Sigmoid colon (tissue), 6 donors: ENCODE measurements at regions not wholly inside any gene's neighbourhood (a gene's known extent, or its start where the extent isn't known, plus 50 kb on each side); places are given as distances from the start of the nearest gene placed in this dataset.

Source experiments
- DNase-seq: peaks from one replicate; pipeline ENCODE4 v3.0.0-alpha.2; 2019
- H3K27ac ChIP-seq, 4 donors: fragments of 200-600 bp; sonication (generic); one replicate each; pipeline ENCODE4 v1.5.1; 2016 to 2019; ENCODE audit warnings: mild to moderate bottlenecking in 1 of 4
- H3K27me3 ChIP-seq, 3 donors: fragments of 200-600 bp; sonication (generic); one replicate each; pipeline ENCODE4 v1.5.1; 2019; ENCODE audit warnings: mild to moderate bottlenecking in 1 of 3
- H3K36me3 ChIP-seq, 4 donors: fragments of 200-600 bp; sonication (generic); one replicate each; pipeline ENCODE4 v1.5.1; 2016 to 2019
- H3K4me1 ChIP-seq, 4 donors: fragments of 200-600 bp; sonication (generic); one replicate each; pipeline ENCODE4 v1.5.1; 2017 to 2019
- H3K4me3 ChIP-seq, 4 donors: fragments of 200-600 bp; sonication (generic); one replicate each; pipeline ENCODE4 v1.5.1; 2017 to 2019; ENCODE audit warnings: mild to moderate bottlenecking in 2 of 4, moderate library complexity in 1 of 4
- H3K9me3 ChIP-seq, 4 donors: fragments of 200-600 bp in 3 of 4; sonication (generic) in 3 of 4; one replicate each; pipeline versions ENCODE4 v1.5.1 to v1.6.1; 2013 to 2019
- CTCF ChIP-seq, 4 experiments: fragments of 450-650 bp in 3 of 4; fragments of 200-600 bp in 1 of 4; IDR thresholded peaks; one replicate each; pipeline ENCODE4 v1.5.1; 2016 to 2019; ENCODE audit warnings: antibody characterized with exemption in 4 of 4, mild to moderate bottlenecking in 3 of 4, moderate library complexity in 2 of 4
- EP300 ChIP-seq, 4 donors: sonication (generic); formaldehyde crosslinking; IDR thresholded peaks; one replicate each; pipeline ENCODE4 v1.6.1; 2017; ENCODE audit warnings: antibody characterized with exemption in 4 of 4
- POLR2A ChIP-seq, 2 donors: fragments of 450-650 bp; IDR thresholded peaks; one replicate each; pipeline ENCODE4 v1.6.1; 2016; ENCODE audit warnings: antibody characterized with exemption in 2 of 2, mild to moderate bottlenecking in 2 of 2, moderate library complexity in 2 of 2
- POLR2AphosphoS5 ChIP-seq, 4 donors: sonication (generic); formaldehyde crosslinking; IDR thresholded peaks; one replicate each; pipeline ENCODE4 v1.6.1; 2017; ENCODE audit warnings: antibody characterized with exemption in 4 of 4
- WGBS, 2 donors: extraction: QIAGEN DNeasy Blood & Tissue Kit; methylation state at CpG; one replicate each; pipeline ENCODE4 v1.1.7; 2013; 5-methylcytosine and 5-hydroxymethylcytosine counted together
- intact Hi-C: fragments of 100-400 bp; cut with DNase I; formaldehyde crosslinking; loops from one replicate; pipeline ENCODE4 v1.15.1; 2023
- donor health status: healthy with polysubstance abuse.
- donor health status: healthy.

GRCh38 chr22:25388866-25389540, 169.6 kb downstream of the CRYBB2 start:
- no peak overlapping the region for H3K4me3 ChIP-seq
- H3K27ac ChIP-seq, result no peak overlapping the region
- intact Hi-C loops, result no loop called here
- H3K27me3 ChIP-seq, result no peaks in the 10 kb centered on the region
- DNase-seq, result no peak
- H3K4me1 ChIP-seq, result peaks cover 0 to 20% (median 17%) of the 10 kb centered on the region in 4 donors
- 45 to 75% methylated on average over 10 of the region's 10 CpGs for WGBS, 2 donors
- TF ChIP-seq POLR2AphosphoS5 (IDR thresholded peaks at IDR 0.05) (no peak), CTCF (IDR thresholded peaks at IDR 0.05) (no peak), POLR2A (IDR thresholded peaks at IDR 0.05) (no peak), EP300 (IDR thresholded peaks at IDR 0.05) (no peak)
- H3K36me3 ChIP-seq, result no peaks in the 10 kb centered on the region
- H3K9me3 ChIP-seq, result no peaks in the 10 kb centered on the region

GRCh38 chr22:25389541-25389919, 170.1 kb downstream of the CRYBB2 start:
- H3K4me3 ChIP-seq, result no peak overlapping the region
- intact Hi-C loops, result no loop called here
- no peak for TF ChIP-seq CTCF (IDR thresholded peaks at IDR 0.05)
- TF ChIP-seq POLR2A (IDR thresholded peaks at IDR 0.05), result no peak
- no peak for TF ChIP-seq POLR2AphosphoS5 (IDR thresholded peaks at IDR 0.05)
- no peak for TF ChIP-seq EP300 (IDR thresholded peaks at IDR 0.05)
- no peak for DNase-seq
- H3K4me1 ChIP-seq, result peaks cover 0 to 20% (median 17%) of the 10 kb centered on the region in 4 donors
- WGBS, 2 donors, result 91 to 96% methylated on average over 11 of the region's 11 CpGs
- no peaks in the 10 kb centered on the region for H3K27me3 ChIP-seq
- H3K36me3 ChIP-seq, result no peaks in the 10 kb centered on the region
- H3K9me3 ChIP-seq, result no peaks in the 10 kb centered on the region
- no peak overlapping the region for H3K27ac ChIP-seq

GRCh38 chr22:25390297-25391240, 171.1 kb downstream of the CRYBB2 start:
- WGBS, 2 donors, result 89 to 90% methylated on average over 20 of the region's 20 CpGs
- peaks cover 0 to 20% (median 17%) of the 10 kb centered on the region in 4 donors for H3K4me1 ChIP-seq
- TF ChIP-seq POLR2A (IDR thresholded peaks at IDR 0.05) (no peak), POLR2AphosphoS5 (IDR thresholded peaks at IDR 0.05) (no peak), EP300 (IDR thresholded peaks at IDR 0.05) (no peak), CTCF (IDR thresholded peaks at IDR 0.05) (no peak)

GRCh38 chr22:25392584-25392983, 171.9 kb upstream of the GRK3 start:
- DNase-seq, result no peak

More at GRCh38 chr22:25390297-25391240, 171.1 kb downstream of the CRYBB2 start:
- intact Hi-C loops, result no loop called here
- no peaks in the 10 kb centered on the region for H3K9me3 ChIP-seq
- H3K27ac ChIP-seq, result no peak overlapping the region
- no peak for DNase-seq
- H3K27me3 ChIP-seq, result no peaks in the 10 kb centered on the region
- no peaks in the 10 kb centered on the region for H3K36me3 ChIP-seq
- H3K4me3 ChIP-seq, result no peak overlapping the region

More at GRCh38 chr22:25392584-25392983, 171.9 kb upstream of the GRK3 start:
- Histone ChIP-seq H3K4me1 (peaks cover 0 to 20% (median 17%) of the 10 kb centered on the region in 4 donors), H3K27me3 (no peaks in the 10 kb centered on the region), H3K36me3 (no peaks in the 10 kb centered on the region), H3K9me3 (no peaks in the 10 kb centered on the region), H3K27ac (no peak overlapping the region), H3K4me3 (no peak overlapping the region)
- TF ChIP-seq POLR2A (IDR thresholded peaks at IDR 0.05) (no peak), EP300 (IDR thresholded peaks at IDR 0.05) (no peak), CTCF (IDR thresholded peaks at IDR 0.05) (no peak), POLR2AphosphoS5 (IDR thresholded peaks at IDR 0.05) (no peak)
- intact Hi-C loops, result no loop called here
- WGBS, 2 donors, result 91 to 97% methylated on average over 8 of the region's 8 CpGs
